GM18867 (cell line): ENCODE measurements at regions not wholly inside any gene's neighbourhood (a gene's known extent, or its start where the extent isn't known, plus 50 kb on each side); places are given as distances from the start of the nearest gene placed in this dataset.
"Not testable (repeated sequence)": the region's sequence is repeated elsewhere in the genome, so short reads cannot be mapped to it uniquely, and the experiment has no call there.

Experiments
- ATAC-seq: cut with Tn5 transposase; IDR thresholded peaks from one replicate; pipeline ENCODE4 v1.9.1; 2021; ENCODE audit warnings: mild to moderate bottlenecking, moderate library complexity; ENCODE audit not compliant: unreplicated experiment

DNA sequence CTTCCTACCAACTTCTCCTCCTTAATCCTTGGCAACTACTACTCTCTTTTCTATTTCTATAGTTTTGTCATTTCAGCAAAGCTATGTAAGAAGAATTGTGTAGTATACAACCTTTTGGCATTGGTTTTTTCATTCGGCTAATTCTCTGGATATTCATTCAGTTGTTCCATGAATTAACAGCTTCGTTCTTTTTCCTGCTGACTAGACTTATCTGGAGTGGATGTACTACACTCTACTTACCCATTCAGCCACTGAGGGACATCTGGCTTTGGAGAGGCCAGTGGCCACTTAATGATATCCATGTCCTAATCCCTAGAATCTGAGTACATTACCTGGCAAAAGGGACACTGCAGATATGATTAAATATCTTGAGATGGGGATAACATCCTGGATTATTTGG, 623.9 kb downstream of the DOK5 start:
- no peak for ATAC-seq

DNA sequence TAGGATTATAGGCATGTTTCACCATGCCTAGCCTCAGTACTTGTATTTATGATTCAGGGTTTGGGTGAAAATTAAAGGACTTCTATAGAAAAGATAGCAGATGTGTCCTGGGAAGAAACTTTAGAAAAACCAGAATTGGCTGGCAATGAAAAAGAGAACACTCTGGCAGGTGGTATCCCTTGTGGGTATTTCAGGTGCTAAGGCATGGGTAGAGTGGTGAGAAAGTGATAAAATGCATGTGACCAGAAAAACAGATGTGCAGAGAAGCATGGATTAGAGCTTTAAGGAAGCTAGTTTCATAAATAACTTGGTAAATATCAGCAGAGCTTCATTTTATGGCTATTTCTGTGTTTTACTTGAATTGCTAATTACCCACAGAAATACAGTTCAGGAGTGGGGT, 622.2 kb downstream of the DOK5 start:
- ATAC-seq, result no peak

DNA sequence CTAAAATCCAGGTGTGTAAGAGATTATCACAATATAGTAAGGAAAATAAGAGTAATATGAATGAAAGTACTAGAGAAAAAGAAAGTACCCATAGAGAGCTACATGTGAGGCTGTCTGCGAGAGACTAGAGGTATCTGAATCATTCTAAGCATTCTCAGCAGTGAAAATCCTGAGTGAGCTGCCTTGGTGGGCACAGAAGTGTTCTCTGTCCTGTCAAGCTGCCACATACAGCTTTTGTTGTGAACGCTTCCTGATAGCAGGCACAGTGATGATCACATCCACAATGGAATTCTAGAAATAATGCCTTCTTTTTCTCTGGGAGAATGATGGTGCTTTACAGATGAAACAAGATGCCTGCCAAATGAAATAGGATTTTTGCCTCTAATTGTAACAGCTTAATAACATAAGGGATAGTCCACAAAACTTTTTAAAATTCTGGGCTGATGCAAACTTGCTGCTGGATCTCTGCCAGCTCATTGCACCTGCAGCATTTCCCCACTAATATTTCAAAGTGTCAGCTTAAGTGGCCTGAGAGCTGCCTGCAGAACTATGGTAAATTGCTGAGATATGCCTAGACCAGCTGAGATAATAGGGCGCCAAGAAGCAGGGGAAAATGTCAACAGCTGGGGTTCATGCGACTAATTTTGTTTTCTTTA, 620.5 kb downstream of the DOK5 start:
- peak; percentile 43 for ATAC-seq

DNA sequence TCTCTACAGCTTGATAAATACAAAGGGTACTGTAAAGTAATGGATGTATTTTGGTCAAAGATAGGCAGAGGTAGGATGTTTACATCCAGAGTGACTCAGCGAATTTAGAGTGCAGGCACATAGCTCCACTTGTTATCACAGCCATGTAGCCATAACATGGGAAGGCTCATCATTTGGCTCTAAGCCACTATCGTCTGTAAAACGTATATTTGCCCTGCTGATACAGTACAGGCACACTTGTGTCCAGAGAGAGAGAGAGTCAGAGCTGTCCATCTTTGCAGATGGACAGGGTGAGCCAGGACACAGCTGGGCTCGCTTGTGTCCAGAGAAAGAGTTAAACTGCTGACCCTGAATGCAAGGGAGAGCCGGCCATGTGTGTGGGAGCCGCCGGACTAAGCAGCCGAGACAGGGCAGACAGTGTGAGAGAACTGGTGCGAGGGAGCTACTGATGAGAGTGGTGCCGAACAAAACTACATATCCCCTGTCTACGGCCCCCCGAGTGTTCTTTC, 619.0 kb downstream of the DOK5 start:
- ATAC-seq, result no peak

DNA sequence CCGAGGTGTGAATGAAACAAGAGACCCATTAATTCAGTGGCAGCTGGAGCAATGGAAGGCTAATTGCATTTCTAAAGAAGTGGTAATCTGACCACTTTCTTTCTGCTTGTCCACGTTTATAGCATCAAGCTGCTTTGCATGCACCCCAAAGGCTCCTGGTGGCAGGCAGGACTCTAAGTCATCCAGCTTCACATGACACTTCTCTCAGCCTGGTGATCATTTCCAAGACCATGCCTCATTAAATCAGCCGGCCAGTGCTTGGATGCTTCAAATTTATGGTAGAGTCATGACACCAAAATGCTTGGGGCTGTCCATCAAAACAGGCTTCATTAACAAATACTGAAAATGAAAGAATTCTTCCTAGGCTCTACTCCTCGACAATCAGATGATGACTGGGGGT, 614.9 kb downstream of the DOK5 start:
- ATAC-seq, result no peak

DNA sequence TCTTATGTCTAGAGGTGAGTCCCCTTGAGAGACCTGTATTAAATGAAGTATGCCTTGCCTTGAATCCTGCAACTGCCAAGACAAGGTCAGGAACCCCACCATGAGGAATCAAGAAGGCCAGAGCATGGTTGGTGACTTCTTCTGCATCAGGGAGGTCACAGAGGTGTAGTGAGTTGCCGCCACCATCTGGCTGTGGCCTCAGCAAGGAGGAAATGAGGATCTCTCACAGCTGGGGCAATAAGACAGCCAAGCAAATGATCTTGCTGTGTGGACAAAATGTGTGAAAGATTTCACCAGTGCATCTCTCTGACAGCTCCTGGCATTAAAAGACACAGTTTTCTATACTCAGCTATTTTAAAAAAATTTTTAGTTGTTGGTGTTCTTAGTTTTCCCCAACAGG, 611.0 kb downstream of the DOK5 start:
- no peak for ATAC-seq

DNA sequence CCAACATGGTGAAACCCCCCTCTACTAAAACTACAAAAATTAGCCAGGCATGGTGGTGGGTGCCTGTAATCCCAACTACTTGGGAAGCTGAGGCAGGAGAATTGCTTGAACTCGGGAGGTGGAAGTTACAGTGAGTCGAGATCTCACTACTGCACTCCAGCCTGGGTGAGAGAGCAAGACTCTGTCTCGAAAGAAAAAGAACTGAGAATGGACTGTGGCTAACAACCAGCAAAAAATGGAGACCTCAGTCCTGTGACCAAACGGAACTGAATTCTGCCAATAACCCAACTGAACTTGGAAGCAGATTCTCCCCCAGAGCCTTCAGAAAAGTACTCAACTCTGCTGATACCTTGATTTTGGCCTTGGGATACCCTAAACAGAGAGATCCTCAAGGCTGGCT, 604.5 kb downstream of the DOK5 start:
- no peak for ATAC-seq

DNA sequence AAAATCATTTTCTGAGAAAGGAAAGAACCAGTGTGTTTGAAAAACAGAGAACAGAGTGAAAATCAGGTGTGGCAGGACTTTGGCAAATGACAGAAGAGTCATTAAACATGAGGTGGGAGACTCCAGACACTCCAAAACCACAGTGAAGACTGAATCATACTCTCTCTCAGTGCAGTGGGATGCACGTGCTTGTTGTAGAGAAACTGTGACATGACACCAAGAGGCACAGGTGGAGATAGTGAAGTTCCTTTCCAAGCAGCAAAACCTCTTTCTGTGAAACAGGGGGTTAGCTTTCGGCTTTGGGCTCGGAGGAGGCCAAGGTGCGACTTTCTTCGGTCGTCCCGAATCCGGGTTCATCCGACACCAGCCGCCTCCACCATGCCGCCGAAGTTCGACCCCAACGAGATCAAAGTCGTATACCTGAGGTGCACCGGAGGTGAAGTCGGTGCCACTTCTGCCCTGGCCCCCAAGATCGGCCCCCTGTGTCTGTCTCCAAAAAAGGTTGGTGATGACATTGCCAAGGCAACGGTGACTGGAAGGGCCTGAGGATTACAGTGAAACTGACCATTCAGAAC, 599.0 kb downstream of the DOK5 start:
- ATAC-seq, result not testable (repeated sequence)

DNA sequence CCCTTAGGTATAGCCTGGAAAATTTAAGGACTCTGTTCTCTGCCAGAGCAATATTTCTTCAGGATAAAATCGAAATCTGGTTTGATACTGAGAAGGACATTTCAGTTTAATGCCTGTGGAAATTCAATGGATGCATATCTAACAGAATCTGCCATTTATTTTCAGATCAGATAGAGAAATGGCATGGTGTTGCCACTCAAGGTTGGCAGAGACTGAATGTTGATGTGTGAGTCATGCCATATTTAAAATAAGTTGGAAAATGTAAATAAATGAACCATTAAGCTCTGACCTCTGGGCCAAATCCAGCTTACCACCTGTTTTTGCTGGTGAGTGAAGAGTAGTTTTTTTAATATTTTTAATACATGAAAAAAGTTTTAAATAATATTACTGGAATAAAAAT, 594.6 kb downstream of the DOK5 start:
- no peak for ATAC-seq

DNA sequence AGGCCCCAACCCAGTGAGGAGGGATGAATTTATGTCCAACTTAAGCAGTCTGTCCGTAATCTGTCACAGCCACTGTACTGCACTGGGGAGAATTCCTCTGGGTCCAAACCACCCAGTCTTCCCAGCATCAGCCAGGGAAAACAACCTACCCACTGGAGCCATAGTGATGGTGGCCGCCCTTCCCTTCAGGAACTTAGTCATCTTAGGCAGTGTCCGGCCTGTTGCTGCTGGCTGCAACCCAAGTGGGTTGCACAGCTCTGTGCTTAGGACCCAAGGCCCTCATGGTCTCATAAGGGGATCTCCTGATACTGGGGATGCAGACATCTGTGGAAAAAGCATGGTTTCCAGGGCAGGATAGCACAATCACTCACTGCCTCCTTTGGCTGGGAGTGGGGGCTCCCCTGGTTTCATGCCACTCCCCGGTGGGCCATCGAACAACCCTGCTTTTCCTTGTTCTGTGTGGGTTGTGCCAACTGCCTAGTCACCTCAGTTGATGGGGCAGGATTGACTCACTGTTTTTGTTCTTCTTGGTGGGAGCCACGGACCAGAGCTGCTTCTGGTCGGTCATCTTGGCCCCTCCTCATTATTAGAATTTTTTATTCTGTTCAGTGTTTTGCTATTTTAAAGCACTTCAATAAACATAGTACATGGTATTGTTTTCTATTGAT, 591.9 kb downstream of the DOK5 start:
- ATAC-seq, result no peak

DNA sequence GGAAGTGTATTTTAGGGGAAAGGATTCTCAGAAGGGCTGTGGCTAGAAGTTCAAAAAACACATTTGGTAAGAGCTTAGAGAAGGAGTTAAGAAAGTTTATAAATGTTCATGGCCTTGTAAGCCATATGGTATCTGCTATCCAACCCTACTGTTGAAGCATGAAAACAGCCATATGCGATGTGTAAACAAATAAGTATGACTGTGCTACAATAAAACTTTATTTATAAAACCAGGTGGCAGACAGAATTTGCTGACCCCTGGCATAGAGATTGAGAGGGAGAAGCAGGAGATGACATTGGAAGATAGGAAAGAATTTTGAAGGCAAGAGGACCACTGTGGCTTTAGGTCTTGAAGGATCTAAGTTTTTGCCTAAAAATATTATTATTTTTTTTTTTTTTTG, 583.5 kb downstream of the DOK5 start:
- ATAC-seq, result no peak

DNA sequence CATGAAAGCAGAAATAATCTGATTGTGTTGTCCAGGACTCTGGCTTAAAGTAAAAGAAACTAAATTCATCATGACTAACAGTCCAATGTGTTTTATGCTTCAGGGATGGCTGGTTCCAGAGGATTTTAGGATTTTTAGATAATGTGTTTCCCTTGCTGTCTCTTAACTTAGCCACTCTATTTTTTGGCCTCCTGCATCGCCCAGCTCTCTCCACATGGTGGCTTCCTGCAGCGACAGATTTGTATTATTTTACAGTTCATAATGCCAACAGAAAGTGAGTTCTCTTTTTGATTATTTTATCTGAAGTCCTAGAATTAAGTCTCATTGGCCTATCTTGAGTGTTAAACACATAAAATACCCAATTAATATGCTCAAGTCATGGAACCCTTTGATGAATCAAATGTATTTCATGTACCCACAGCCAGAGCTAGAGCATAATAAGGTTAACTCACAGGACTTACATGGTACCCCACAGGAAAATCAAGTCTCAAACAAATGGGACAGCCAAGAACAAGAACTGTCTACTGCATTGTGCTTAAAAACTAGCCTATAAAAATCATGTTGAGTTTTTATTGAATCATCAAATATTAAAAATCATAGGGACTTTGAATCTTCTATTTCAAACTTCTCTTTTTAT, 582.5 kb downstream of the DOK5 start:
- ATAC-seq, result peak; percentile 63

DNA sequence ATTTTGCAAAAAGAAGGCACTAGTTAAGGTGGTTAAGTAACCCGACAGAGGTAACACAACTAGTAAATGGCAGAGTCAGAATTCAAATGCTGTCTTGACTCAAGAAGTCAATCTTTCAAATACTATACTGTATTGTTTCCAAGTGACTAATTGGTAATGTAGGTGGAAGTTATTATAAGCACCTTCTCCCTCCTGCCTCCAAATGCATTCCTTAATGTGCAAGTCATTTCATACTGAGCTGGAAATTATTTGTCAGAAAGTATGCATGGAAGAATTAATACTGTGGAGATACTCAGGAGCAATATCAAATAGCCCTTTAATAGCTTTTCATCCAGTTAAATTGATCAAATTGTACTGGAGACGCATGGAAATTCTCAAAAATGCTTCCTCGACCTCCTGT, 579.1 kb downstream of the DOK5 start:
- no peak for ATAC-seq

DNA sequence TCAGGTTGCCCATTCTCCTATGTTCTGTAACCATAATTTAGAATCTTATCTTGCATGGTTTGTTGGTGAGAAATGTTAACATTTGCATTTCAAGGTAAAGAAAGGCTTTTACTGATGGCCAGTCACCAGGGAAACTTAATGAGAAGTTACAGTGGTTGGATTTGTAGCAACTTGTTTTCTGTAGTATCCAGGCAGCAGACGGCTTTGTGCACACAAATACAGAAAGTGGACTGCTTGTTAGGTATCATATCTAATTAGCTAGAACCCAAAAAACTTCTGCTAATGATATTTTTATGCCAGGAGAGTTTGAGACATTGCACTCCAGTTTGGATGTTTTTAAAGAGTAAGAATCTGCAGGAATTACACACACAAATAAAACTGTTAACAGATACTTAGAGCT, 578.0 kb downstream of the DOK5 start:
- ATAC-seq, result no peak

DNA sequence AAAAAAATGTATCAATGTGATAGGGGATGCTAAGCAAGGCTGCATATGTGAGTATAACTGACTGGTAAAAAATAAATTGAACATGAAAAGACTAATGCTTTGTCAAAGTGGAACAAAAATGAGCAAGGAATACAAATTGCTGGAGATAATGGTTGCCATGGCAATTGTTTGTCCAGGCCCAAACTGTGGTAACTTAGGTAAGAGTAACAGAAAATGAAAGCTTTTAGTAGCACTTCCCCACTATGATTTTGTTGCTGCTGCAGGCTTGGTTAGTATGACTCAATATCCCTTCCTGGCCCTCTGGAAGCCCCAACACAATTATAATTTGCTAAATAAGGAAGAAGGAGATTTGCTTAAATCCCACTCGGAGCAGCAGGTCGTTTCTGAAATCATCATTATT, 577.1 kb downstream of the DOK5 start:
- ATAC-seq, result peak; percentile 79

DNA sequence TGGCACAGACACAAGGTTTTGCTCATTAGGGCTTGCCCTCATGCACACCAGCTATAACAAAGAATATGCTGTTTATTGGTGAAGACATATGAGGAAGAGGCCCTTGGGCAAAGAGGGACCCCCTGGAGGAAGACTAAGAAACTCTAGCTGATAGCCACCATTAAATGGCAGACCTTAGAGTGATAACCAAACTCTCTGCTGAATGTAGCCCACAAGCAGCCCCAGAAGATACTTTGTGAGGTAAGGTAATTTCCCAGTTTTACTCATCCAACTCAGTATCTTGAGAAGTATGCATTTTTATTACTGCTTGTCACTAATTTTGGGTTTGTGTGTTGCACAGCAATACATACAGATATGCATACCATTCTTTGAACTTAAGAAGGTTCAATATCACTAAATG, 563.3 kb downstream of the DOK5 start:
- peak; percentile 50 for ATAC-seq

DNA sequence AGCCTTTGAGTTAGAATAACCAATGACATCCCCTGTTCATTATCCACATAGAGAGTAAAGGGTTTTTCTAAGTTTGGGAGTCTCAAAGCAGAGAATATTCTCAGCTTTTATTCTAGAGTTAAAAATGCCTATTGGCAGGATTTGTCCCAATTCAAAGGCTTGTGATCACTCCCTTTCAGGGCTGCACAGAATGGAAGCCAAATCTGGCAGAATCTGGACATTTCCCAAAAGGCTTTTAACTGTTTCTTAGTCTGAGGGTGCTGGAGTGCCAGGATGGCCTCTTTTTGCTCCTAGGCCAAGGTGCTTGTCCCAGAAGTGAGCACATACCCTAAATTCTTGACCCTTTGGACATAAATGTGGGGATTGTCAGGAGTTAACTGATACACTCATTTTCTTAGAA, 556.6 kb downstream of the DOK5 start:
- ATAC-seq, result no peak

DNA sequence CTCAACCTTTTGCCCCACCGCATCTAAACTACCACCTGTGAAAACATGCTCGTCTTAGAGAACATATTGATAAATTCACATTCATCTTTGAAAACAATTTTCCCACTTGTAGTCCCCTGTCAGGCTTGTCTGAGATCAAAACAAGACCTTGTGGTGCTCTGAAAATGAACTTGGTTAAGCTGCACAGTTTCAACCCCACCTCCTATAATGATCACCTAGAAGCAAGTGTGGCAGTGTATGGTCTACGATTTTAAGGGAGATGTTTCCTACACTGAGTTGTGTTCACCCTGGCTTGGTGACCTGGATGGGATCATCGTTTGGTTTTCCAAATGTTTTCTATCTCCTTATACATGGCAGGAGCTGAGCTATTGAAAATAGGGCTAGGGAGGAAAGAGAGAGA, 539.4 kb downstream of the DOK5 start:
- no peak for ATAC-seq

DNA sequence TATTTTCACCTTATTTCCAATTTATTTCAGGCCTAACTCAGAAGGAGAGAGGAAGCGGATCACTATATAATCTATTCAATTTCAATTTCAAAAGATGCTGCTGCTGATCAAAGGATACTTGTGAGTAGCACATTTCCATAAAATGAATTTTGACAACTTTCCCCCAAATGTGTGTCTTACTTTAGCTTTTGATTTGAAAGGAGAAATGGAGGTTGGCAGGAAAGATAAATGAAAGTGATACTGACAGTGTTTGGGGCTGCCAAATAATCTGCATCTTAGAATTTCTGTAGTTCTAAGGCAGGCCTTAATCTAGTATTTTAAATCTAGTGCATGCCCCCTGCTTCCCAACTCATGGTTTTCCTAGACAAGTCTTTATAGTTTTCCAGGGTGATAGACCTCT, 535.4 kb downstream of the DOK5 start:
- no peak for ATAC-seq

DNA sequence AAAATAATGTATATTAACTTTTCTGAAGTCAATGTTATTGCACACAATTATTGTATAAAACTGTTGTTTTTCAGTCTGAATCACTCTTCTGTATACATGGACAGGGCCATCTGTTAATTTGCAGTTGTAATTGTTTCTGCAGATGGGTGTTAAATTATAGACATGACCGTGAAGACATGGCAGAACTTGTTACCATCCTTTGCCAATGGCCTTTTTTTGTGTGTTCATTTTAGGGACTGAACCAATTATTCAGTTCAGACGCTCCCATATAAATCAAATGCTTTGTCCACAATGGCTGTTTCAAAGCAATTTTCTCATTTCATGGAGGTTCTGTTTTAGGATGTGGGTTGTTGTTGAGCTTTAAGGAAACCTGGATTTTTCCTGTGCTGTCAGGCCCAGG, 533.7 kb downstream of the DOK5 start:
- no peak for ATAC-seq

DNA sequence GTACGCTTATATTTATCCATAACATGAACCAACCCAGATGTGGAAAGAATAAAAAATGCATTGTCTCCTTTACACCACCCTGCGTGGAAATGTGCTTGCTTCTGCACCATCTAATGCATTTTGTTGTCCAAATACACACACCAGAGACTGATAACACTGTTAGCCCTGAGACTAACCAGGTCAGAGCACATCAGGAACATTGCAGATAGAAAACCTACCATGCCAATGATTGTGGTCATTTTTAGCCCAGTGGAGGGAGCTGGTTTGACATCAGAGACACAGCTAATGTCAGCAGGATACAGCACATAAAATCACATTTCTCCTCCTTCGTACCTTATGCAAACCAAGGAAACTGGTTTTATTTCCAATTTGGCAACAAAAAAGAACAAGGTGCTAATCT, 528.7 kb downstream of the DOK5 start:
- no peak for ATAC-seq

DNA sequence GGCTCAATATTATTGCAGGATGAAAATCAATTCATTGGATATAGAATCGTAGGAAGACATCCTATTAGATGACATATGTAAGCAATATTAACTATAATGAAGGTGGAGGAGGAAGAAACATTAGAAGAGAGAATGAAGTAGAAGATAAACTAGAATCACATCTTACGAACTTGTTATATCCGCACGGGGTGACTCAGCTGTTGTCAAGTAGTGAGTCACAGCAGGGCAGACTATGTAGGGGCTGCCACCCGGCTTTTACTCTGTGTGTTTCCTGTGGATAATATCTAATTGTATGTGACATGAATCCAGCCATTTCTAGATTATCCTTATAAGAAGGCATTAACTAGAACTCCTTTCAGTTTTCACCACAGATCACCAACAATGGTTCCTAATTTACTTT, 520.2 kb downstream of the DOK5 start:
- no peak for ATAC-seq
